IMR-90 (cell line): ENCODE measurements at regions not wholly inside any gene's neighbourhood (a gene's known extent, or its start where the extent isn't known, plus 50 kb on each side); places are given as distances from the start of the nearest gene placed in this dataset.

ENCODE experiments used
- ATAC-seq: fragments of 200-7000 bp; cut with Tn5 transposase; 2 replicates; pipeline ENCODE4 v1.9.1; 2020; ENCODE audit warnings: low read depth, mild to moderate bottlenecking, moderate library complexity
- BruUV-seq: library from RNA; stranded (reverse); fragments of 400-500 nt; replicated peaks from 2 replicates; lab custom pipeline; 2021; lab: Mats Ljungman, UMichigan
- CTCF ChIA-PET: fragments of 300-600 bp; formaldehyde crosslinking; extraction: SDS; loops from one replicate; lab custom pipeline; 2021; ENCODE audit warnings: antibody characterized with exemption; lab: Yijun Ruan, JAX
- POLR2A ChIA-PET: fragments of 300-600 bp; sonication (Branson Sonifier 250); formaldehyde crosslinking; loops from one replicate; lab custom pipeline; 2022; ENCODE audit warnings: antibody characterized with exemption; ENCODE audit not compliant: unreplicated experiment; lab: Charles Lee
- DNase-seq: peaks from one replicate; pipeline ENCODE4 v3.0.0; 2013
- H2AFZ ChIP-seq: replicated peaks from 2 replicates; pipeline ENCODE3; 2013; ENCODE audit warnings: low read length, mild to moderate bottlenecking; ENCODE audit not compliant: poor library complexity
- H2AK5ac ChIP-seq: 2 replicates; pipeline ENCODE4 v1.6.1; 2013; ENCODE audit warnings: low read depth, low read length, inconsistent platforms
- H2AK9ac ChIP-seq: replicated peaks from 2 replicates; pipeline ENCODE3; 2013; ENCODE audit warnings: mild to moderate bottlenecking, low read depth, low read length, moderate library complexity; ENCODE audit not compliant: poor library complexity
- H2BK120ac ChIP-seq: 2 replicates; pipeline ENCODE4 v1.6.1; 2013; ENCODE audit warnings: low read depth, low read length, inconsistent platforms
- H2BK15ac ChIP-seq: 3 replicates; pipeline ENCODE4 v1.6.1; 2013; ENCODE audit warnings: low read depth, low read length, inconsistent platforms
- H2BK20ac ChIP-seq: 2 replicates; pipeline ENCODE4 v1.6.1; 2013; ENCODE audit warnings: low read depth, mild to moderate bottlenecking, inconsistent platforms, low read length, moderate library complexity
- H2BK5ac ChIP-seq: 2 replicates; pipeline ENCODE4 v1.6.1; 2013; ENCODE audit warnings: mild to moderate bottlenecking, low read depth, low read length, inconsistent platforms; ENCODE audit not compliant: poor library complexity, severe bottlenecking
- H3K14ac ChIP-seq: replicated peaks from 2 replicates; pipeline ENCODE4 v1.6.1; 2013; ENCODE audit warnings: low read depth, low read length, inconsistent platforms
- H3K18ac ChIP-seq: 2 replicates; pipeline ENCODE4 v1.6.1; 2013; ENCODE audit warnings: low read depth, low read length, control low read depth
- H3K23ac ChIP-seq: 2 replicates; pipeline ENCODE4 v1.6.1; 2013; ENCODE audit warnings: low read depth, low read length, inconsistent platforms
- H3K27ac ChIP-seq: 2 replicates; pipeline ENCODE4 v1.5.1; 2013; ENCODE audit warnings: mild to moderate bottlenecking, control low read depth, low read length; ENCODE audit not compliant: insufficient read depth
- H3K27me3 ChIP-seq: 2 replicates; pipeline ENCODE4 v1.6.1; 2013; ENCODE audit warnings: low read length; ENCODE audit not compliant: control insufficient read depth, insufficient read depth
- H3K36me3 ChIP-seq: 2 replicates; pipeline ENCODE4 v1.6.1; 2013; ENCODE audit warnings: low read length, mixed read lengths; ENCODE audit not compliant: control insufficient read depth, insufficient read depth
- H3K4ac ChIP-seq: 2 replicates; pipeline ENCODE4 v1.6.1; 2013; ENCODE audit warnings: low read depth, low read length, inconsistent platforms
- H3K4me1 ChIP-seq: 2 replicates; pipeline ENCODE4 v1.6.1; 2013; ENCODE audit warnings: low read length, mixed read lengths; ENCODE audit not compliant: control insufficient read depth, insufficient read depth
- H3K4me2 ChIP-seq: 2 replicates; pipeline ENCODE4 v1.6.1; 2013; ENCODE audit warnings: low read depth, mild to moderate bottlenecking, control low read depth, low read length, moderate library complexity
- H3K4me3 ChIP-seq: 2 replicates; pipeline ENCODE4 v1.5.1; 2013; ENCODE audit warnings: low read depth, mild to moderate bottlenecking, control low read depth, low read length, moderate library complexity; ENCODE audit not compliant: insufficient read depth
- H3K56ac ChIP-seq: 2 replicates; pipeline ENCODE4 v1.6.1; 2013; ENCODE audit warnings: low read length, inconsistent platforms; ENCODE audit not compliant: insufficient read depth; ENCODE audit errors: extremely low read depth
- H3K79me1 ChIP-seq, 2 experiments: 2 replicates each; pipeline ENCODE4 v1.6.1; 2013; ENCODE audit warnings: low read length in 2 of 2, inconsistent platforms in 1 of 2, low read depth in 1 of 2
- H3K9ac ChIP-seq: 2 replicates; pipeline ENCODE4 v1.6.1; 2013; ENCODE audit warnings: low read depth, low read length, control low read depth
- H3K9me1 ChIP-seq: 2 replicates; pipeline ENCODE4 v1.6.1; 2013; ENCODE audit warnings: low read length, inconsistent platforms; ENCODE audit not compliant: insufficient read depth
- H3K9me3 ChIP-seq: 2 replicates; pipeline ENCODE4 v1.6.1; 2013; ENCODE audit warnings: low read length; ENCODE audit not compliant: control insufficient read depth, insufficient read depth
- H4K20me1 ChIP-seq: 2 replicates; pipeline ENCODE4 v1.6.1; 2013; ENCODE audit warnings: low read length, inconsistent platforms; ENCODE audit not compliant: insufficient read depth
- H4K5ac ChIP-seq: 2 replicates; pipeline ENCODE4 v1.6.1; 2013; ENCODE audit warnings: mild to moderate bottlenecking, low read depth, low read length, control low read depth
- H4K8ac ChIP-seq, 2 experiments: 2 replicates each; pipeline ENCODE4 v1.6.1; 2013; ENCODE audit warnings: low read depth in 2 of 2, low read length in 2 of 2, control low read depth in 1 of 2, inconsistent platforms in 1 of 2
- H4K91ac ChIP-seq: 2 replicates; pipeline ENCODE4 v1.6.1; 2013; ENCODE audit warnings: low read depth, low read length, inconsistent platforms; ENCODE audit not compliant: insufficient read depth
- CHD1 ChIP-seq: IDR thresholded peaks from 2 replicates; pipeline ENCODE4 v1.6.1; 2012; ENCODE audit warnings: low read depth, low read length, improper control_type of control experiment
- CTCF ChIP-seq: conservative IDR thresholded peaks from 2 replicates; pipeline ENCODE4 v1.5.1; 2012; ENCODE audit warnings: mild to moderate bottlenecking, low read depth, low read length, improper control_type of control experiment
- MAFK ChIP-seq: IDR thresholded peaks from 2 replicates; pipeline ENCODE4 v1.6.1; 2012; ENCODE audit warnings: low read depth, low read length, improper control_type of control experiment
- MAZ ChIP-seq: IDR thresholded peaks from 2 replicates; pipeline ENCODE4 v1.6.1; 2012; ENCODE audit warnings: low read depth, mild to moderate bottlenecking, low read length, improper control_type of control experiment, moderate library complexity, borderline replicate concordance
- MXI1 ChIP-seq: IDR thresholded peaks from 2 replicates; pipeline ENCODE4 v1.6.1; 2012; ENCODE audit warnings: low read depth, mild to moderate bottlenecking, low read length, moderate library complexity, borderline replicate concordance
- NFE2L2 ChIP-seq: fragments of 150-350 bp; IDR thresholded peaks from 2 replicates; pipeline ENCODE4 v1.6.1; 2016; ENCODE audit warnings: low read depth, mild to moderate bottlenecking, low read length
- USF2 ChIP-seq: fragments of 150-350 bp; IDR thresholded peaks from 2 replicates; pipeline ENCODE4 v1.6.1; 2017; ENCODE audit warnings: mild to moderate bottlenecking, antibody characterized with exemption, low read length, low read depth
- WGBS, 2 experiments: methylation state at CpG; one replicate each; pipeline versions ENCODE4 v1.1.5 to v1.1.7; 2013; ENCODE audit warnings: missing lambda C conversion rate in 2 of 2; ENCODE audit not compliant: insufficient read length in 1 of 2; ENCODE audit errors: extremely low coverage in 2 of 2; 5-methylcytosine and 5-hydroxymethylcytosine counted together
- dilution Hi-C: fragments of 300-500 bp; cut with HindIII; formaldehyde crosslinking; loops from one replicate; pipeline ENCODE4 v1.14.3; 2018; ENCODE audit warnings: low sequenced_read_pairs; ENCODE audit not compliant: unreplicated experiment
- in situ Hi-C: fragments of 300-500 bp; cut with MboI; formaldehyde crosslinking; loops from 3 replicates; pipeline ENCODE4 v1.14.3; 2019; ENCODE audit warnings: low sequenced_read_pairs, inconsistent platforms, mixed read lengths
- intact Hi-C: fragments of 100-400 bp; cut with micrococcal nuclease; formaldehyde crosslinking; loops from 2 replicates; pipeline ENCODE4 v1.10.0; 2022

- CTCF ChIA-PET = no interaction called here
- Histone ChIP-seq H3K23ac (no peak overlapping the region), H3K9me1 (peaks cover 7% of the 10 kb centered on the region), H3K4ac (no peak overlapping the region), H4K91ac (no peak overlapping the region), H4K8ac (no peak overlapping the region), H3K4me1 (no peaks in the 10 kb centered on the region; the same call in 1 of the 2 replicates), H3K27ac (no peak overlapping the region), H3K27me3 (no peaks in the 10 kb centered on the region), H2BK120ac (no peak overlapping the region), H2BK20ac (no peak overlapping the region), H3K4me2 (no peak overlapping the region), H3K56ac (no peak overlapping the region), H3K36me3 (no peaks in the 10 kb centered on the region), H2BK15ac (no peak overlapping the region), H3K18ac (no peak overlapping the region), H3K9me3 (no peaks in the 10 kb centered on the region), H2AK5ac (no peak overlapping the region), H3K14ac (no peak overlapping the region), H4K20me1 (no peaks in the 10 kb centered on the region), H3K79me1 (no peaks in the 10 kb centered on the region), H3K9ac (no peak overlapping the region), H4K5ac (no peak overlapping the region), H2AK9ac (no peak overlapping the region), H2AFZ (no peak overlapping the region), H3K4me3 (no peak overlapping the region), H2BK5ac (no peak overlapping the region)
- in situ Hi-C loops = no loop called here
- intact Hi-C loops = no loop called here
- POLR2A ChIA-PET = no interaction called here
- DNase-seq (no peak), ATAC-seq (no peak)
- BruUV-seq = no TSS peak
- no CpG with 5 or more reads among the region's 4 CpGs for WGBS, 2 experiments
- dilution Hi-C loops = no loop called here
- no peak for TF ChIP-seq NFE2L2
- TF ChIP-seq CTCF = no peak
- no peak for TF ChIP-seq MXI1
- TF ChIP-seq USF2 = no peak
- no peak for TF ChIP-seq MAZ
- no peak for TF ChIP-seq MAFK
- TF ChIP-seq CHD1 = no peak
These were observed 89.6 kb downstream of the ENC1 start for GRCh38 chr5:74550927-74551326.
